PC-9 (cell line): ENCODE measurements at regions not wholly inside any gene's neighbourhood (a gene's known extent, or its start where the extent isn't known, plus 50 kb on each side); places are given as distances from the start of the nearest gene placed in this dataset.
"Not testable (repeated sequence)": the region's sequence is repeated elsewhere in the genome, so short reads cannot be mapped to it uniquely, and the experiment has no call there.

ENCODE experiments used
- BruUV-seq: library from RNA; stranded (reverse); fragments of 400-500 nt; replicated peaks from 2 replicates; lab custom pipeline; 2021; lab: Mats Ljungman, UMichigan
- CTCF ChIA-PET: fragments of 300-600 bp; sonication (Branson Sonifier 250); formaldehyde crosslinking; loops from one replicate; lab custom pipeline; 2022; ENCODE audit warnings: antibody characterized with exemption; lab: Charles Lee
- POLR2A ChIA-PET: fragments of 300-600 bp; sonication (Branson Sonifier 250); formaldehyde crosslinking; loops from one replicate; lab custom pipeline; 2022; ENCODE audit warnings: antibody characterized with exemption; ENCODE audit not compliant: unreplicated experiment; lab: Charles Lee
- DNase-seq, 2 experiments: peaks; one replicate each; pipeline versions ENCODE4 v3.0.0 to v3.0.0-alpha.2; 2015 to 2022; ENCODE audit warnings: mixed read lengths in 1 of 2
- H2AFZ ChIP-seq: fragments of 200-600 bp; sonication (generic); 2 replicates; pipeline ENCODE4 v1.8.1; 2017; ENCODE audit warnings: antibody characterized with exemption
- H3F3A ChIP-seq: fragments of 200-600 bp; sonication (generic); 2 replicates; pipeline ENCODE4 v1.8.1; 2017; ENCODE audit warnings: antibody characterized with exemption, mild to moderate bottlenecking, low read depth; ENCODE audit not compliant: insufficient read depth
- H3K27ac ChIP-seq: fragments of 200-600 bp; sonication (generic); 2 replicates; pipeline ENCODE4 v1.6.1; 2016; ENCODE audit warnings: mixed run types
- H3K27me3 ChIP-seq: fragments of 200-600 bp; sonication (generic); 2 replicates; pipeline ENCODE4 v1.6.1; 2016; ENCODE audit warnings: low read depth, mixed run types; ENCODE audit not compliant: insufficient read depth
- H3K36me3 ChIP-seq: fragments of 200-600 bp; sonication (generic); 2 replicates; pipeline ENCODE4 v1.6.1; 2016; ENCODE audit warnings: low read depth, mixed run types
- H3K4me1 ChIP-seq: fragments of 200-600 bp; sonication (generic); replicated peaks from 2 replicates; pipeline ENCODE4 v1.6.1; 2016; ENCODE audit warnings: mixed run types; ENCODE audit not compliant: insufficient read depth
- H3K4me2 ChIP-seq: fragments of 200-600 bp; sonication (generic); 2 replicates; pipeline ENCODE4 v1.6.1; 2017; ENCODE audit warnings: mixed run types
- H3K4me3 ChIP-seq: fragments of 200-600 bp; sonication (generic); 2 replicates; pipeline ENCODE4 v1.6.1; 2016; ENCODE audit warnings: mixed run types
- H3K79me2 ChIP-seq: fragments of 200-600 bp; sonication (generic); 2 replicates; pipeline ENCODE4 v1.6.1; 2017; ENCODE audit warnings: low read depth, mixed run types
- H3K9me2 ChIP-seq: fragments of 200-600 bp; sonication (generic); 2 replicates; pipeline ENCODE4 v1.8.1; 2017; ENCODE audit warnings: mild to moderate bottlenecking; ENCODE audit not compliant: insufficient read depth
- H3K9me3 ChIP-seq: fragments of 200-600 bp; sonication (generic); 2 replicates; pipeline ENCODE4 v1.8.1; 2016; ENCODE audit warnings: low read depth; ENCODE audit not compliant: insufficient read depth
- H4K20me1 ChIP-seq: fragments of 200-600 bp; sonication (generic); 2 replicates; pipeline ENCODE4 v1.8.1; 2017; ENCODE audit not compliant: insufficient read depth
- EZH2 ChIP-seq: fragments of 200-600 bp; sonication (generic); IDR thresholded peaks from 2 replicates; pipeline ENCODE4 v1.8.0; 2017; ENCODE audit warnings: antibody characterized with exemption, low read depth
- intact Hi-C: fragments of 100-400 bp; cut with micrococcal nuclease; formaldehyde crosslinking; loops from one replicate; pipeline ENCODE4 v1.10.0; 2022; ENCODE audit not compliant: unreplicated experiment
- TF ChIP-seq, protein P1 (sequence below): fragments of 200-600 bp; sonication (generic); conservative IDR thresholded peaks from 2 replicates; pipeline ENCODE4 v1.6.1; 2017; ENCODE audit warnings: mixed run types, antibody characterized with exemption, mild to moderate bottlenecking, moderate library complexity

DNA sequence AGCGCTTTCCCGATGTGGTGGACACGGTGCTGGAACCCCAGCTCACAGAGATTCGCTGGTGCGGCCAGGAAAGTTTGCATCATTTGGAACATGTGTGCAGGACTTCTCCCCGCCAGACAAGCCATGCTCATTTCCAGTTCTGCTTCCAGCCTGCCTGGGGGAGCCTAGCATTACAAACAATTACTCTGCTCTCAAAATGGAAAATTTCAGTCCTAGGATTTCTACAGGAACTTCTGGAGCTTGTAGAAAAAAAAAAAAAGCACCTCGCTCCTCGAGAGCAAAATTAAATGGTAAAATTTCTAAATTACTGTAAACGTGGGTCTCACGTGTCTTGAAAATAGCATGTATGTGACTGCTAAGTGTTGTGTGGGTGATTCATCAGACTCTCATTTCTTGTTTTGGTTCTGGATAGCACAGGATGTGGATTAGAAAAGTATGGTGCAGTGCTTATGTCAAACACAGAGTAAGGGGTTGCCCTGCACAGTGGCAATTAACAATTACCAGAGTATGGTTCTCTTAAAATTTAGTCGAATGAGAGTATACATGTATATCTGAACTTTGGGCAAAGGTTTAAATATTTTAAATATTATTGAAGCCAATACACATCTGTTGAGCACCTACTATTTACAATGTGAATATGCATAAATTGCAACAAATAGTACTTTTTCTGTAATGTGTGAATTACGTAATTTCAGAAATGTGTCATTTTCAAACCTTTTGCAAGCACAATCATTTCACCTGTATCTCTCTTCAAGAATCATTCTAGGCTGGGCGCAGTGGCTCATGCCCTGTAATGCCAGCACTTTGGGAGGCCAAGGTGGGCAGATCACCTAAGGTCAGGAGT lies 61.8 kb upstream of the PTGFRN start:
- no TSS peak for BruUV-seq
- H2AFZ ChIP-seq = no peak overlapping the region
- no peak overlapping the region for H3K27ac ChIP-seq
- no peaks in the 10 kb centered on the region for H4K20me1 ChIP-seq
- H3F3A ChIP-seq = peaks cover 2% of the 10 kb centered on the region; the same call in 1 of the 2 replicates
- CTCF ChIA-PET = no interaction called here
- peaks cover 8% of the 10 kb centered on the region for H3K4me1 ChIP-seq
- POLR2A ChIA-PET = no interaction called here
- no peak overlapping the region for H3K4me2 ChIP-seq
- H3K9me3 ChIP-seq = peaks cover 12% of the 10 kb centered on the region
- no peaks in the 10 kb centered on the region for H3K27me3 ChIP-seq
- no peaks in the 10 kb centered on the region for H3K79me2 ChIP-seq
- no peaks in the 10 kb centered on the region for H3K36me3 ChIP-seq
- no peaks in the 10 kb centered on the region for H3K9me2 ChIP-seq
- TF ChIP-seq, protein P1, sequence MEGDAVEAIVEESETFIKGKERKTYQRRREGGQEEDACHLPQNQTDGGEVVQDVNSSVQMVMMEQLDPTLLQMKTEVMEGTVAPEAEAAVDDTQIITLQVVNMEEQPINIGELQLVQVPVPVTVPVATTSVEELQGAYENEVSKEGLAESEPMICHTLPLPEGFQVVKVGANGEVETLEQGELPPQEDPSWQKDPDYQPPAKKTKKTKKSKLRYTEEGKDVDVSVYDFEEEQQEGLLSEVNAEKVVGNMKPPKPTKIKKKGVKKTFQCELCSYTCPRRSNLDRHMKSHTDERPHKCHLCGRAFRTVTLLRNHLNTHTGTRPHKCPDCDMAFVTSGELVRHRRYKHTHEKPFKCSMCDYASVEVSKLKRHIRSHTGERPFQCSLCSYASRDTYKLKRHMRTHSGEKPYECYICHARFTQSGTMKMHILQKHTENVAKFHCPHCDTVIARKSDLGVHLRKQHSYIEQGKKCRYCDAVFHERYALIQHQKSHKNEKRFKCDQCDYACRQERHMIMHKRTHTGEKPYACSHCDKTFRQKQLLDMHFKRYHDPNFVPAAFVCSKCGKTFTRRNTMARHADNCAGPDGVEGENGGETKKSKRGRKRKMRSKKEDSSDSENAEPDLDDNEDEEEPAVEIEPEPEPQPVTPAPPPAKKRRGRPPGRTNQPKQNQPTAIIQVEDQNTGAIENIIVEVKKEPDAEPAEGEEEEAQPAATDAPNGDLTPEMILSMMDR = no peak
- no peak overlapping the region for H3K4me3 ChIP-seq
- intact Hi-C loops = no loop called here
- DNase-seq = no peak

- CTCF ChIA-PET = interaction anchor here (0.6 kb wide), 1 partner anchor 125 kb away, joined by 6 read pairs; no protein-coding TSS in a partner anchor
- H3K9me2 ChIP-seq = no peaks in the 10 kb centered on the region
- H3K79me2 ChIP-seq = no peaks in the 10 kb centered on the region
- no peaks in the 10 kb centered on the region for H4K20me1 ChIP-seq
- H3K27ac ChIP-seq = no peak overlapping the region
- no peaks in the 10 kb centered on the region for H3K27me3 ChIP-seq
- no TSS peak for BruUV-seq
- H3K4me2 ChIP-seq = no peak overlapping the region
- H2AFZ ChIP-seq = no peak overlapping the region
- intact Hi-C loops = loop anchor here (10.0 kb wide), 1 partner anchor 276 kb away; the partner anchor contains the start of gene CD58
- H3K9me3 ChIP-seq = peaks cover 4% of the 10 kb centered on the region; the same call in 1 of the 2 replicates
- peaks cover 32% of the 10 kb centered on the region for H3K4me1 ChIP-seq
- H3F3A ChIP-seq = peaks cover 22% of the 10 kb centered on the region; the same call in 1 of the 2 replicates
- H3K4me3 ChIP-seq = no peak overlapping the region
- no peaks in the 10 kb centered on the region for H3K36me3 ChIP-seq
- DNase-seq = no peak
- POLR2A ChIA-PET = no interaction called here
- TF ChIP-seq EZH2 = no peak
- TF ChIP-seq, protein P1 = no peak
Observed at GRCh38 chr1:116850436-116850835, 59.3 kb upstream of the PTGFRN start.

DNA sequence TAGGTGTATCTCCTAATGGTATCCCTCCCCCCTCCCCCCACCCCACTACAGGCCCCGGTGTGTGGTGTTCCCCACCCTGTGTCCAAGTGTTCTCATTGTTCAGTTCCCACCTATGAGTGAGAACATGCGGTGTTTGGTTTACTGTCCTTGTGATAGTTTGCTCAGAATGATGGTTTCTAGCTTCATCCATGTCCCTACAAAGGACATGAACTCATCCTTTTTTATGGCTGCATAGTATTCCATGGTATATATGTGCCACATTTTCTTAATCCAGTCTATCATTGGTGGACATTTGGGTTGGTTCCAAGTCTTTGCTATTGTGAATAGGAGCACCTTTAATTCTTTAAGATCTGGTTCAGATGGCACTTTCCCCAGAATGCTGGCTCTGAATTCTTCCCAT lies 58.5 kb upstream of the PTGFRN start:
- H3K36me3 ChIP-seq, H3K9me3 ChIP-seq, H3K4me2 ChIP-seq, H2AFZ ChIP-seq, H3K4me3 ChIP-seq, DNase-seq, BruUV-seq, H3K27ac ChIP-seq, H4K20me1 ChIP-seq, CTCF ChIA-PET, H3K79me2 ChIP-seq, H3K27me3 ChIP-seq, H3K9me2 ChIP-seq, POLR2A ChIA-PET: not testable (repeated sequence)
- peaks cover 22% of the 10 kb centered on the region; the same call in 1 of the 2 replicates for H3F3A ChIP-seq
- peaks cover 38% of the 10 kb centered on the region for H3K4me1 ChIP-seq
- intact Hi-C loops = loop anchor here (10.0 kb wide), 1 partner anchor 276 kb away; the partner anchor contains the start of gene CD58
